ENCODE measurements at regions not wholly inside any gene's neighbourhood (a gene's known extent, or its start where the extent isn't known, plus 50 kb on each side); places are given as distances from the start of the nearest gene placed in this dataset.

GRCh38 chr3:145620486-145620885, 540.5 kb downstream of the PLOD2 start:
- H3K27me3 ChIP-seq (ENCODE audit: insufficient read depth) = no peaks in the 10 kb centered on the region
- no peak for ATAC-seq
- no peak overlapping the region for H3K4me2 ChIP-seq
- H3K36me3 ChIP-seq (ENCODE audit: insufficient read depth) = no peaks in the 10 kb centered on the region
- no peaks in the 10 kb centered on the region; the same call in 2 of the 3 replicates for H3K4me1 Mint-ChIP-seq
- peaks cover 8% of the 10 kb centered on the region; the same call in 2 of the 3 replicates for H3K9me3 Mint-ChIP-seq
- H3K4me3 Mint-ChIP-seq = no peak overlapping the region
- DNase-seq (ENCODE audit: low spot score) = no peak
- H3K27me3 Mint-ChIP-seq (ENCODE audit: insufficient read depth, low read depth, poor library complexity) = peaks cover 2% of the 10 kb centered on the region
- no peak overlapping the region for H3K27ac ChIP-seq (ENCODE audit: low read depth)
- H3K4me3 ChIP-seq = no peak overlapping the region
- H3K4me1 ChIP-seq (ENCODE audit: insufficient read depth) = no peaks in the 10 kb centered on the region
- peaks cover 4% of the 10 kb centered on the region; the same call in 1 of the 3 replicates for H3K36me3 Mint-ChIP-seq (ENCODE audit: low read depth)
- H3K27ac Mint-ChIP-seq = no peak overlapping the region
- H4K20me1 ChIP-seq (replicated peaks; ENCODE audit: insufficient read depth) = no peaks in the 10 kb centered on the region
- H2AFZ ChIP-seq = no peak overlapping the region
- H3F3A ChIP-seq (replicated peaks; ENCODE audit: low read depth) = no peaks in the 10 kb centered on the region
- no peaks in the 10 kb centered on the region for H3K79me2 ChIP-seq (replicated peaks; ENCODE audit: insufficient read depth)
- TF ChIP-seq JUNB (IDR thresholded peaks at IDR 0.05; ENCODE audit: unreplicated experiment) (no peak), POLR2AphosphoS5 (IDR thresholded peaks at IDR 0.05; ENCODE audit: low read depth) (no peak), REST (IDR thresholded peaks at IDR 0.05; ENCODE audit: unreplicated experiment) (no peak), STAT1 (IDR thresholded peaks at IDR 0.05; ENCODE audit: unreplicated experiment) (no peak), ZNF462 (CRISPR knock-in tag; IDR thresholded peaks at IDR 0.05) (no peak), EZH2 (IDR thresholded peaks at IDR 0.05; ENCODE audit: low read depth, unreplicated experiment) (no peak), ETS1 (IDR thresholded peaks at IDR 0.05) (no peak), CREB1 (CRISPR knock-in tag; IDR thresholded peaks at IDR 0.05; ENCODE audit: low read depth) (no peak), ZNF114 (CRISPR knock-in tag; IDR thresholded peaks at IDR 0.05) (no peak), CTCF (conservative IDR thresholded peaks at IDR 0.05; ENCODE audit: low read depth in 2 of 2) (no peak), EZH2phosphoT487 (IDR thresholded peaks at IDR 0.05; ENCODE audit: unreplicated experiment) (no peak), ZNF331 (CRISPR knock-in tag; IDR thresholded peaks at IDR 0.05; ENCODE audit: low read depth) (no peak), NANOG (IDR thresholded peaks at IDR 0.05; ENCODE audit: borderline replicate concordance) (no peak)
- 0 out of 2 replicates have a peak, but pooled peaks cover 11% of the 10 kb centered on the region for H3K9me2 ChIP-seq (ENCODE audit: insufficient read depth)
